DOHH2 (cell line): ENCODE measurements at regions not wholly inside any gene's neighbourhood (a gene's known extent, or its start where the extent isn't known, plus 50 kb on each side); places are given as distances from the start of the nearest gene placed in this dataset.
A peak's percentile ranks its signal among the peaks of the same experiment; 100 is the strongest.

ENCODE experiments used
- H3F3A ChIP-seq: fragments of 200-600 bp; sonication (generic), shearing (Covaris generic); 2 replicates; pipeline ENCODE4 v1.6.0; 2016; ENCODE audit warnings: antibody characterized with exemption, mild to moderate bottlenecking; ENCODE audit not compliant: control insufficient read depth, insufficient read depth
- H3K27ac ChIP-seq: fragments of 200-600 bp; sonication (generic); 2 replicates; pipeline ENCODE4 v1.5.1; 2014; ENCODE audit warnings: low read depth, mild to moderate bottlenecking, low read length, moderate library complexity
- H3K27me3 ChIP-seq: fragments of 200-600 bp; sonication (generic); 2 replicates; pipeline ENCODE4 v1.6.1; 2014; ENCODE audit warnings: mild to moderate bottlenecking, low read length, mixed read lengths; ENCODE audit not compliant: control insufficient read depth
- H3K36me3 ChIP-seq: fragments of 200-600 bp; sonication (generic); 2 replicates; pipeline ENCODE4 v1.6.1; 2014; ENCODE audit warnings: mild to moderate bottlenecking, low read length, moderate library complexity, mixed read lengths; ENCODE audit not compliant: control insufficient read depth
- H3K4me1 ChIP-seq: fragments of 200-600 bp; sonication (generic); 2 replicates; pipeline ENCODE4 v1.6.1; 2014; ENCODE audit warnings: mild to moderate bottlenecking, low read length, mixed read lengths; ENCODE audit not compliant: control insufficient read depth
- H3K4me2 ChIP-seq: fragments of 200-600 bp; sonication (generic); 2 replicates; pipeline ENCODE4 v1.6.0; 2014; ENCODE audit warnings: mild to moderate bottlenecking, low read length, moderate library complexity
- H3K4me3 ChIP-seq: fragments of 200-600 bp; sonication (generic); 2 replicates; pipeline ENCODE4 v1.5.1; 2014; ENCODE audit warnings: mild to moderate bottlenecking, low read length, mixed read lengths
- H3K79me2 ChIP-seq: fragments of 200-600 bp; sonication (generic); 2 replicates; pipeline ENCODE4 v1.6.1; 2014; ENCODE audit warnings: mild to moderate bottlenecking, low read length, mixed read lengths; ENCODE audit not compliant: control insufficient read depth
- H3K9me2 ChIP-seq: fragments of 200-600 bp; sonication (generic); replicated peaks from 2 replicates; pipeline ENCODE4 v1.6.1; 2014; ENCODE audit warnings: mild to moderate bottlenecking, low read length, mixed read lengths; ENCODE audit not compliant: control insufficient read depth
- H3K9me3 ChIP-seq: fragments of 200-600 bp; sonication (generic); 2 replicates; pipeline ENCODE4 v1.6.1; 2014; ENCODE audit warnings: antibody characterized with exemption, low read length, mixed read lengths; ENCODE audit not compliant: control insufficient read depth, insufficient read depth
- H4K20me1 ChIP-seq: fragments of 200-600 bp; sonication (generic); 2 replicates; pipeline ENCODE4 v1.6.0; 2014; ENCODE audit warnings: low read depth, mild to moderate bottlenecking, antibody characterized with exemption, low read length, moderate library complexity; ENCODE audit not compliant: control insufficient read depth, insufficient read depth
- EZH2phosphoT487 ChIP-seq: fragments of 200-600 bp; sonication (generic); IDR thresholded peaks from 2 replicates; pipeline ENCODE4 v1.6.1; 2017; ENCODE audit warnings: borderline replicate concordance, mild to moderate bottlenecking, antibody characterized with exemption, low read length, moderate library complexity, mixed read lengths
- TF ChIP-seq, protein P1 (sequence below): fragments of 200-600 bp; sonication (generic); IDR thresholded peaks from one replicate; pipeline ENCODE4 v1.5.1; 2014; ENCODE audit warnings: antibody characterized with exemption, mild to moderate bottlenecking, low read depth, low read length; ENCODE audit not compliant: poor library complexity, severe bottlenecking

DNA sequence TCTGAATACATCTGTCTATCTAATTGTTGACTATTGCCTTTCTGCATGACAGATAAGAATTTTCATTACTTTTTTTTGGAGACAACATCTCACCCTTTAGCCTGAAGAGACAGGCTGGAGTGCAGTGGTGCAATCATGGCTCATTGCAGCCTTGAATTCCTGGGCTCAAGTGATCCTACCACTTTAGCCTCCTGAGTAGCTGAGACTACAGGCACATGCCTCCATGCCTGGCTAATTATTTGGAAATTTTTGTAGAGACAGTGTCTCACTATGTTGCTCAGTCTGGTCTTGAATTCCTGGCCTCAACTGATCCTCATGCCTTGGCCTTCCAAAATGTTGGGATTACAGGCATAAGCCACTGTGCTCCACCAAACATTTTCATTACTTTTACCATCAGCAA, 99.8 kb upstream of the ELAC2 start:
- Histone ChIP-seq H4K20me1 (no peaks in the 10 kb centered on the region), H3K4me3 (no peak overlapping the region), H3K36me3 (no peaks in the 10 kb centered on the region), H3K27ac (no peak overlapping the region), H3K4me1 (no peaks in the 10 kb centered on the region), H3K9me2 (no peaks in the 10 kb centered on the region), H3K79me2 (no peaks in the 10 kb centered on the region), H3K27me3 (no peaks in the 10 kb centered on the region), H3F3A (no peaks in the 10 kb centered on the region), H3K4me2 (no peak overlapping the region), H3K9me3 (no peaks in the 10 kb centered on the region)
- TF ChIP-seq, protein P1, sequence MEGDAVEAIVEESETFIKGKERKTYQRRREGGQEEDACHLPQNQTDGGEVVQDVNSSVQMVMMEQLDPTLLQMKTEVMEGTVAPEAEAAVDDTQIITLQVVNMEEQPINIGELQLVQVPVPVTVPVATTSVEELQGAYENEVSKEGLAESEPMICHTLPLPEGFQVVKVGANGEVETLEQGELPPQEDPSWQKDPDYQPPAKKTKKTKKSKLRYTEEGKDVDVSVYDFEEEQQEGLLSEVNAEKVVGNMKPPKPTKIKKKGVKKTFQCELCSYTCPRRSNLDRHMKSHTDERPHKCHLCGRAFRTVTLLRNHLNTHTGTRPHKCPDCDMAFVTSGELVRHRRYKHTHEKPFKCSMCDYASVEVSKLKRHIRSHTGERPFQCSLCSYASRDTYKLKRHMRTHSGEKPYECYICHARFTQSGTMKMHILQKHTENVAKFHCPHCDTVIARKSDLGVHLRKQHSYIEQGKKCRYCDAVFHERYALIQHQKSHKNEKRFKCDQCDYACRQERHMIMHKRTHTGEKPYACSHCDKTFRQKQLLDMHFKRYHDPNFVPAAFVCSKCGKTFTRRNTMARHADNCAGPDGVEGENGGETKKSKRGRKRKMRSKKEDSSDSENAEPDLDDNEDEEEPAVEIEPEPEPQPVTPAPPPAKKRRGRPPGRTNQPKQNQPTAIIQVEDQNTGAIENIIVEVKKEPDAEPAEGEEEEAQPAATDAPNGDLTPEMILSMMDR: no peak
- TF ChIP-seq EZH2phosphoT487: no peak

DNA sequence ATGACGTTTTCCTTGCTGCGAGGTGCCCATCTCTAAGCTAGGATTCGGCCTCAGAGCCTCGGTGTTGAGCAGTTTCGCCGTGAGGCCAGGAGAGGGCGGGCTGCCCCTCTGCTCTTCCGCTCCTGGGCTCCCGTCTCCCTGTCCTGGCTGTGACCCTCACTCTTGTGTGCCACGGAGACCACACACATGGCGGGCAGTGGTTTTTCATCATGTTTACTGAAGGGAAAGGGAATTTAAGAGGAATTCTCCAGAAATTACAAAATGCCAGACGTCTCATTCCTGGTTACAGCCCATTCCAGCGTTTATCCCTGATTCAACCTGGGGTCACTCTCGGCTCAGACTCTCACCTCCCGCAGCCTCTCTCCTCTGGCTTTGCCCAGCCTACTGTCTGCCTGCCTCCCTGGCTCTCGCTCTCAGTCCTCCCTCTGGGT, 96.8 kb upstream of the ELAC2 start:
- no peaks in the 10 kb centered on the region for H3K27me3 ChIP-seq
- no peak overlapping the region for H3K4me2 ChIP-seq

DNA sequence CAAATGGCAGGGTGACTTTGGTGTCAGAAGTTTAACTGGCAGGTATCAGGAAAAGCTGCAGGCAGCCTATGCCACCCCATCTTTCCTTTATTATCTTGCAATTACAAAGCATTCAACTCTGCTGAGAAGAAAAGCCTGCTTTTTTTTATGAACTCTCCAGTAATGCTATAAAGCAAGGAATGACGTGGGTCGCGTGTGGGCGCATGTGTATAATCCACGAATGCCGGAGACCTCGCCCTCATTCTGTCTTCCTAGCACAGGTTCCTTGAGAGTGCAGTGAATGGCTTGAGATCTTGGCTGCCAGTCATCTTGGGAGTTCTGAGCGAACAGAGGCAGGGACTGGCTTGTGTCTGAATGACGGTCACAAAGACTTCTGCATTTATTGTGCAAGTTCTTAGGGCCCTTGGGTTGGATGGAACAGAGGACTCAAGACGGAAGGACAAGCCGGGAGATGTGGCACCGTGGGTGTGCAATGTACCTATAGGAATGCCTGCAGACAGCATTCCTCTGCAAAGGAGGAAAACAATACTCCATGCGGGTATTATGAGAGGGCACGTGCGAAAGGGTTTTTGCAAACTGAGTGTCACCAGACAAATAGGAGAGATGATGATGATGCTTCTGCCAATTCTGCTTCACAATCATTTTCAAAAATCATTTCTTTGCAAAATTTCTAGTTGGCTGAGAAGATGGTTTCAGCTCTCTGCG, 96.1 kb upstream of the ELAC2 start:
- H3K9me3 ChIP-seq: no peaks in the 10 kb centered on the region
- no peak overlapping the region for H3K27ac ChIP-seq
- no peaks in the 10 kb centered on the region for H4K20me1 ChIP-seq
- no peaks in the 10 kb centered on the region for H3K36me3 ChIP-seq
- H3K4me1 ChIP-seq: no peaks in the 10 kb centered on the region
- no peak overlapping the region for H3K4me2 ChIP-seq
- H3F3A ChIP-seq: no peaks in the 10 kb centered on the region
- H3K9me2 ChIP-seq: no peaks in the 10 kb centered on the region
- no peak overlapping the region for H3K4me3 ChIP-seq
- H3K79me2 ChIP-seq: no peaks in the 10 kb centered on the region
- no peak for TF ChIP-seq EZH2phosphoT487
- no peaks in the 10 kb centered on the region for H3K27me3 ChIP-seq

More for the DNA sequence above, 96.8 kb upstream of the ELAC2 start:
- Histone ChIP-seq H3K36me3 (no peaks in the 10 kb centered on the region), H3K79me2 (no peaks in the 10 kb centered on the region), H3K4me1 (no peaks in the 10 kb centered on the region), H3K27ac (no peak overlapping the region), H4K20me1 (no peaks in the 10 kb centered on the region), H3K9me2 (no peaks in the 10 kb centered on the region), H3F3A (no peaks in the 10 kb centered on the region), H3K4me3 (no peak overlapping the region), H3K9me3 (no peaks in the 10 kb centered on the region)
- no peak for TF ChIP-seq EZH2phosphoT487
- TF ChIP-seq, protein P1: peak; percentile 67

DNA sequence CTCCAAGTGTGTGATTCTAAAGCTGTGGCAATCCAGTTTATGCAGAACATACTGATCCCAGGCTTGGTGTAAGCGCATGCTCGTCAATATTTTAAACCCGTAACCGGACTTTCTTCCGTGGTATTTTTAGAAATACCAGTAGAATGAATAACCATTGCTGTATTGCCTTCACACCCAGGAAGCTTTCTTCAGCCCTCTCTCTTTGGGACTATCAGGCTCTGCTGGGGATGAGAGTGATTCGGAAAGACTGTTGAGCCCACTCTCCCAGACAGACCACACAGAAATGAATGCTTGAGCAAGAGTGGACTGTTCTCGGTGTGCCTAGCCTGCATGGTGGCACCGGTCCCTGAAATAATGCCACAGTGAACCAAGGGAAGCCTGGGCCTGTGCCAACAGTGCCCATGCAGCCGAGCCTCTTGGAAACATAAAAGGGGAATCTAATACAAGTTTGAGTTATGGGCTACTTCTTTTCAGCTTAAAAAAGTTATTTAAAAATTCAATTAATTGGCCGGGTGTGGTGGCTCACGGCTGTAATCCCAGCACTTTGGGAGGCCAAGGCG, 89.9 kb upstream of the ELAC2 start:
- no peaks in the 10 kb centered on the region for H3K79me2 ChIP-seq
- no peaks in the 10 kb centered on the region for H3K9me2 ChIP-seq

More for the DNA sequence above, 89.9 kb upstream of the ELAC2 start:
- no peaks in the 10 kb centered on the region for H3K27me3 ChIP-seq
- no peaks in the 10 kb centered on the region for H4K20me1 ChIP-seq
- no peak overlapping the region for H3K27ac ChIP-seq
- TF ChIP-seq, protein P1: no peak
- TF ChIP-seq EZH2phosphoT487: no peak
- H3K4me3 ChIP-seq: no peak overlapping the region
- no peaks in the 10 kb centered on the region for H3K36me3 ChIP-seq
- H3K4me2 ChIP-seq: no peak overlapping the region
- no peaks in the 10 kb centered on the region for H3F3A ChIP-seq
- no peaks in the 10 kb centered on the region for H3K9me3 ChIP-seq
- no peaks in the 10 kb centered on the region for H3K4me1 ChIP-seq
